ENCODE measurements at regions not wholly inside any gene's neighbourhood (a gene's known extent, or its start where the extent isn't known, plus 50 kb on each side); places are given as distances from the start of the nearest gene placed in this dataset.
"Not testable (repeated sequence)": the region's sequence is repeated elsewhere in the genome, so short reads cannot be mapped to it uniquely, and the experiment has no call there.

DNA sequence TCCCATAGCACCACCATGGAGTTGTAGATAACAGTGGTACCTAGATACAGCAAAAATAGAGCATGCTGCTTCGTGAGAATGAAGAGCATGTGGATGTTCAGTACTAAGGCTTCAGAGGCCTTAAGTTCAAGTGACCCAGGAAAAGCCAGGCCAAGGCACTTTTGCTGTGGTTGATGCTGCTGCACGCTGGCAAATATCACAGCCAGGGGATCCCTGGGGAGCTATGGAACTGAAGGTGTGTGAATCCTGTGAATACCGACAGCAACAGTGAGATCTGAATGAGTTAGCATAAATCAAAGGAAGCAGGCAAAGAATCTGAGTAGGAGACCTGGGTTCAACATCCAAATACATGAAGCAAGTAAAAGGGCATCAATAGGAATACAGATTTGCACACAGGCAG, 158.6 kb upstream of the THUMPD2 start:
- Histone ChIP-seq H3K4me3 (no peak overlapping the region), H3K27ac (no peak overlapping the region)

DNA sequence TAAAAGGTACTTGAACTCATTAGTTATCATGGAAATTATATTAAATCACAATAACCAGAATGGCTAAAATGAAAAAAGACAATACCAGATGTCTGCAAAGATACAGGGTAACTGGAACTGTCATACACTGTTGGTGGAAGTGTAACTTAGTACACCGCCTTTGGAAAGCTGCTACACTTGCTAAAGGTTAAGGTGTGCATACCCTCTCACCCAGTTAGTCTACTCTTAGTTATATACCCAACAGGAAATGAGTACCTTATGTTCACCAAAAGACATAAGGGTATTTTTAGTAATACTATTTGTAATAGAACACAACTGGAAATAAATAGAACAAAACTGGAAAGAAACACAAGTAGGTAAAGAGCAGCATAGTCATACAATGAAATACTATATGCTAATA, 155.8 kb upstream of the THUMPD2 start:
- Histone ChIP-seq H3K4me3 (no peak overlapping the region), H3K27ac (no peak overlapping the region)

- no peak overlapping the region for H3K27ac ChIP-seq
- H3K4me3 ChIP-seq = no peak overlapping the region
Measured at GRCh38 chr2:39933196-39933595, 154.1 kb upstream of the THUMPD2 start.

DNA sequence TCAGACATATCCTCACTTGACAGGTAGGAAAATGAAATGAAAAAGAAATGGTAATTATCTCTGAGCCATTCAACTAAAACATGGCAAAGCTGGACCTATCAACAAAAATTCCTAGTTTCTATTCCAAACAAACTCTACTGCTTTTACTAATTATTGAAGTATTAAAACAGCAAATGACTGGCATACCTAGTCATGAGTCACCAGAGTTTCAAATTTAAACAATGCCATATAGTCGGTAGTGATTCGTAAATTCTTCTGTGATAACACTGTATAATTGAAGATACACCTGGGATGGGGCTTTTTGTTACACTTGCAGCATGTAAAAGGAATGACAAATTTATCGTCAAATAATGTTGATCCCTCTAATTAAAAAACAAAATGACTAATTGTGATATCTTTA, 153.1 kb upstream of the THUMPD2 start:
- no peak overlapping the region for H3K4me3 ChIP-seq
- no peak overlapping the region for H3K27ac ChIP-seq

DNA sequence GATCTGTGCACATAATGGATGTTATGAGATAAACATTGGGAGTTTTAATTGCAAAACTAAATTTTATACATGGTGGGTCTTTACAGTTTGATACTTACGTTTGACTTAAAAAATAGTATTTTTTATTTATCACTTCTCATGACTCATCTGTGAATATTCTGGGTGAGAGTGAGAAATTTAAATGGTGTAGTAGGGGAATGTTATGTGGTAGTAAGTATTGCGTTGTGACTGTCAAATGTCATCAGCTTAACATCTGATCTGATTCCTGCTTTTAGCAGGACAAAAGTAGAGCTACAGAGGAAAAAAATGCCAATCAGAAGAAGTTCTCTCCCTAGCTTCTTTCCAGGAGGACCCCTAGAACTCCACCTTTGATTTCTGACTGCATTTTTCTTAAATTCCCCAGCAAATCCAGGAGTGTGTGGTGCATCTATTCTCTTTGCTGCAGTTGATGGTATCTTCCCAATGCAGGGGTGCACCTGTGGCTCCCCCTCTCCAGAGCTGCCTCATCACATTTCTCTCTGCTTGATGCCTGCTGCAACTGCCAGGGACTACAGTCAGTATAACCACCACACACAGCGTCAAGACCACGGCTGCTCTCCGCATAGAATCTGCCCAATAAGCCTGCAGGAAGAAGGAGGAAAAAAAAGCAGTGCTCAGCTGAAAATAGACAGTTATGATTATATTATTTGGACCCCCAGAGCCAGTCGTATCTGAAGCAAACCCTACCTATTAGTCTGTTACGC, 151.3 kb upstream of the THUMPD2 start:
- Histone ChIP-seq H3K4me3 (no peak overlapping the region), H3K27ac (no peak overlapping the region)

- no peak overlapping the region for H3K27ac ChIP-seq
- H3K4me3 ChIP-seq = no peak overlapping the region
Measured at GRCh38 chr2:39929531-39929930, 150.5 kb upstream of the THUMPD2 start.

DNA sequence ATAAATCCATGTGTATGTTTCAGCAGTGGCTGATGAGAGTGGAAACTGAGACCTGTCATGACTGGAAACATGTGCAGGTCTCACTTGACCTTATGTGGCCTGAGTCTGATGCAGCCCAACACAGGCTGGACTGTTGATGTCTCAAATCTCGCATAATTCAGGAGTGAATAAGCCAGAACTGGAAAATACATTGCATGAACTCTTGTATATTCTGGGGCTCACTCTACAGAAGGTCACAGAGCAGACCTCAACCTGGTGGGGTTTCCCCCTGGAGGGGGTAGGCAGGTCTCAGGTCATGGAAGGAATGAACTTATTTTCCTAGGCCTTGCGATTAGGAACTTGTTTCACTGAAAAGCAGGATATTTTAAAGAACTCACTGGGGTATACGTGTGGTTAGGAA, 146.3 kb upstream of the THUMPD2 start:
- H3K27ac ChIP-seq = no peak overlapping the region

DNA sequence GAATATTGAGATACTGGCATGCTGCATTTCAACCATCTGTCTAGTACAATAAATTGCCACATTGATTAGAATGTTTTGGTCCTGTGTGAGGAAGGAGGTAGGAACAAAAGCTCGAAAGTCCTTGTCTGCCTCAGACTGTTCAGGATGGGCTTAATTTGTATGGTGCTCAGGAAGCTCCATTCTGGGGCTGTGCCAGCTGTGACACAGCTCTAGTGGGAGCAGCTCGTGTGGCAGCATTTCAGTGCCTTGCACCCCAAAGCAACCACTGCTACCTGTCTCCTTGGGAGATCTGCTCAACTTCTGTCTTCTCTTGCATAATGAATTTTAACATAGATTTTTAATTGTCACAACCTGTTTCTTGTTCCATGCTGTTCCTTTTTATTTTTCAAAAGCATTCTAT, 144.4 kb upstream of the THUMPD2 start:
- Histone ChIP-seq H3K27ac (no peak overlapping the region), H3K4me3 (no peak overlapping the region)

More for the DNA sequence above, 146.3 kb upstream of the THUMPD2 start:
- no peak overlapping the region for H3K4me3 ChIP-seq

DNA sequence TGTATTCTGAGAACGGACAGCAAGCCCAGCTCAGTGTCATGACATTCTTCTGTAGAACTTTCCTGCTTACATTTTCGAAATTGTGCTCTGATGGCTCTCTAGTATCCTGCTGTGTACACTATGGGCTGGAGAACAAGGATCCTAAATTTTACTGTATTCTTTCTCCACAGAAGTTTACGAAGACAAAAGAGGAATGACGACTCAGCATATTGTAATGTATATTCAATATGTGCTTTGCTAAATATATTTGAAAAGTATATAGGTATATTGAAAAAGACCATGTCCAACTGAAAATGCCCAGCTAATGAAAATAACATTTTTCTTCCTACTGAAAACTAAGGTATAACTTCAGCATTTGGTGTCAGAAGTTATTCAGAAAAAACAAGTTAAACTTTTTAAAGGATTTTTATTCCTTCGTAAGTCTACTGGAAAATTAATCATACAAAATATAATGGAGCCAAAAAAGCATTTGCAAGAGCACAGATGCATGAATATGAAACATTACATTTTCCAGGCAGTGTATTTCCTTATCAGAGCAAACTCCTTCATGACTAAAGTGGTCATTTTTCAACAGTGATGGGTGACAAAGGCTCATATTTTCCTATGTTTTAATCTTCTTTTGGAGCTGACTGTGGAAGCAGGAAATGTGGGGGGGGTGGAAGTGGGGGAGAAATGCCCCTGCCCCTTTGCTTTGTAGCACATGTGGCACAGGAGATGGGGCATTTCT, 143.8 kb upstream of the THUMPD2 start:
- H3K27ac ChIP-seq = no peak overlapping the region
- H3K4me3 ChIP-seq = no peak overlapping the region

GRCh38 chr2:39920307-39920801, 141.3 kb upstream of the THUMPD2 start:
- H3K27ac ChIP-seq = no peak overlapping the region
- H3K4me3 ChIP-seq = no peak overlapping the region

DNA sequence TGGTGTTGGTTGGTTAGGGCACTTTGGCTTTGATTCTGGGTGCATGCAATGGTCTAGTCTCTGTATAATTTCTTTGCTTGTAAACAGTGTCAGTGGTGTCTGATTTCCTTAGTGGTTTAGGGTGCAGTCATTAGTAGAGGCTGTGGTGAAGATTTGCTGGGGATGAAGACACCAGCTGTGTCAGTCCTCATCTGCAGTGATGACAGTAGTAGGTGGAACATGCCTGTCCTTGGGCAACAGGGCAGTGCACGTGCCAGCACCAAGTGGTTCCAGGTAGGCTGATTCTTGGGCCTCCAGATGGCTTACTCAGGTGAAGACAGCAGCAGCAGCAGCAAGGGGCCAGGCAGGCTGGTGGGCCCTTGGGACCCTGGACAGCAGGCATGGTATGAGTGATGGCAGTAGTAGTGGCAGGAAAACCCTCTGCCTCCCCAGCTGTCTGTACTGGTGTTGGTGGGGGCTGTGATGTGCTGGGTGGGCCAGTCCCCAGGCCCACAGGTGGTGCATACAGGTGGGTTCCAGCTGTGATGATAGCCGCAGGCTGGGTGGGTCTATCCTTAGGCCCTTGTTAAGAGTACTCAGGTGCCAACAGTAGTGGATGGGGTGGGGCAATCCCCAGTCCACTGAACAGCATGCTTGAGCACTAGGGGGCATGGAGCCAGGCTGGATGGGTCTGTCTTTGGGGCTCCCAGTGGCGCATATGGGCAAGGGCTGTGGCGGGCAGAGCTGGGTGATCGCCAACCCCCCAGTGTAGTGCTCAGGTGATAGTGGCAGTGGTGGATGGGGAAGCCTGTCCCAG, 140.7 kb upstream of the THUMPD2 start:
- Histone ChIP-seq H3K27ac (no peak overlapping the region), H3K4me3 (no peak overlapping the region)

DNA sequence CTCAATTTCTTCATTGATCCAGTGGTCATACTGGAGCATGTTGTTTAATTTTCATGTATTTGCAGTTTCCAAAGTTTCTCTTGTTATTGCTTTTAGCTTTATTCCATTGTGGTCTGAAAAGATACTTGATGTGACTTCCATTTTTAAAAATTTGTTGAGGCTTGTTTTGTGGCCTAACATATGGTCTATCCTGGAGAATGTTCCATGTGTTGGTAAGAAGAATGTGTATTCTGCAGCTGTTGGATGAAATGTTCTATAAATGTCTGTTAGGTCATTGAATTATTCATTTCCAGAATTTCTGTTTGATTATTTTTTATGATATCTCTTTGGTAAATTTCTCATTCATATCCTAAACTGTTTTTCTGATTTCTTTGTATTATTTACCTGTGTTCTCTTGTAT, 139.8 kb upstream of the THUMPD2 start:
- H3K27ac ChIP-seq = no peak overlapping the region
- H3K4me3 ChIP-seq = no peak overlapping the region

- H3K27ac ChIP-seq, H3K4me3 ChIP-seq: not testable (repeated sequence)
Measured at GRCh38 chr2:39917371-39917770, 138.3 kb upstream of the THUMPD2 start.

- H3K4me3 ChIP-seq = no peak overlapping the region
- H3K27ac ChIP-seq = no peak overlapping the region
Measured at GRCh38 chr2:39914949-39915348, 135.9 kb upstream of the THUMPD2 start.

DNA sequence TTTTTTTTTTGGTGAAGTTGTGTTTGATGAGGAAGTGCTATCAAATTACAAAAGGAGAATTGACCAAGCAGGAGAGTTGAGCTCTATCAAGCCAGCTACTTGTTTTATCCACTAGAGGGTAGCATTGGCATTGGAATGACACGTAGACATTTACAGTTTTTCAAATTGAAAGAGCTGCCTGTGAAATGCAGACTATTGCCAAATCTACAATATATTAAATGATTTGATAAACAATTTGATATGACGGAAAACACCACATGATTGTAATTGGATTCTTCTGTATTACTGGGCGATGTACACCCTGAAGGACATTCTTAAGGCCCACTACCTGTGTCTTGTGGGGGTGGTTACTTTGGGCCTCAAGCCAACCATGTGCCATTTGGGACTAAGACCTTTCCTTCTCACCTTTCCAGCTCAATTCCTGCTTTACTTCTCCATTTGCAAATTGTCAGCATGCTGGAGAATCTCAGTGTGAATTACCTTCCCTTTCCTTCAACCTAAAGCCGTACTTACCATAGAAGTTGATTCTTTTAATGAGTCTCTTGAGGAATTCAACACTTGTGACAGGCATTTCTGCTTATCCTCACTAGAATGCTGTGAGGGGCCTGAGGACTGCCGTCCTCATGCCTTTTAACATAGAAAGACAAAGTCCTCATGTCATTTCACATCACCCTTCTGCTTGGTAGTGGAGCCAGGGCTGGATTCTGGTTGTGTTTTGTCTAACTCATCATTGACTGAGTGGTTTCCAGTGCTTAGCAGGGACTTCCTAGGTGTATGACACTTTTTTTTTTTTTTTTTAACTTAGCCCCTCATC, 134.8 kb upstream of the THUMPD2 start:
- H3K27ac ChIP-seq = no peak overlapping the region

DNA sequence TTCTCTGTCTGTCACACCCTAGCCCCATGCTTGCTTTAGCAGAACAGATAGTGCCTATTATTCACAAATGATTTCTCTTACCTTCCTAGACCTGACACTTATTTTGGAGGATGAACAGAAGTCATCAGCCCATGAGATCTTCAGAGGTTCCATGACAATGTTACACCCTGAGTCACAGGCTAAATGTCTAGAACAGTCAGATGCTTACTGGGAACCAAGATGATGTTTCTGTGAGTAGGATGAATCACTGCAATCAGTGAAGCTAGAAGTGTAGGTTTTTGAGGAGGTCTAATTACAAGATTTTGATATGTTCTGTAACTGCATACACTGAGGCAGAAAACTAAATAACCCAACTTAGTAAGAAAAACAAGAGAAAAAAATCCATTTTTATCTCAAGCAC, 123.0 kb upstream of the THUMPD2 start:
- no peak overlapping the region for H3K4me3 ChIP-seq
- no peak overlapping the region for H3K27ac ChIP-seq

More for the DNA sequence above, 134.8 kb upstream of the THUMPD2 start:
- H3K4me3 ChIP-seq = no peak overlapping the region

- Histone ChIP-seq H3K4me3 (no peak overlapping the region), H3K27ac (no peak overlapping the region)
Measured at GRCh38 chr2:39898934-39899333, 119.9 kb upstream of the THUMPD2 start.

DNA sequence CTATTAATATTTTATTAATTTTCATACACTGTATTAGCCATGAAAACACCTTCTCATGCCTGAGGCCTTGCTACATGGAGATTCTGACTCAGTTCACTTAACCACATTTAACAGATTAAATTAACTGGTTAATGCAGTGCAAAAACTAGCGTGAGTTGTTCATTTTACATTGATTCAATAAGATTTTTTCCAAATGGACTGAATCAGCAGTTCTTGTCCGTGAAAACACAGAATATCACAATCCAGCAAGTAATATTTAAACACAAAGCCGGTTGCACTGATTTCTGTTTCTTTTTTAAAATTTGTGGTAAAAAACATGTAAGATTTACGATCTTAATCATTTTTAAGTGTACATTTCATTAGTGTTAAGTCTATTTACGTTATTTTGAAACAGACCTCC, 118.2 kb upstream of the THUMPD2 start:
- no peak overlapping the region for H3K4me3 ChIP-seq
- no peak overlapping the region for H3K27ac ChIP-seq

DNA sequence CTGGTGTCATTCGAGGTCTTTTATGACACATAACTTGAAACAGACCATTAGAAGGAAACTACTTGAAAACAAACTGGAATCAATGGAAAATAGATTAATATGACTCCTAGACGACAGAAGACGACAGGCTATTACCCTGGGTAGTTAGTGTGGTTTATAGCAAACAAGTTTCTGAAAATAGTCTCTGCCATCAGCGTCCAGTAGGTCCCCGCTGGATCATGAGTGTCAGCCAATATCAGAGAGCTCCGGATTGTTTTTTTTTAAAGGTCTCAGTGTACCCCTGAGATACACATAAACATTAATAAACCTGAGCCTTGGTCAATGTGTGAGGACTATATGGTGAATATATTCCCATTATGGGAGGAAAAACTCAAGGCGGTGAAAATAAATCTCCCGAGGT, 115.0 kb upstream of the THUMPD2 start:
- H3K27ac ChIP-seq = no peak overlapping the region
- H3K4me3 ChIP-seq = no peak overlapping the region

DNA sequence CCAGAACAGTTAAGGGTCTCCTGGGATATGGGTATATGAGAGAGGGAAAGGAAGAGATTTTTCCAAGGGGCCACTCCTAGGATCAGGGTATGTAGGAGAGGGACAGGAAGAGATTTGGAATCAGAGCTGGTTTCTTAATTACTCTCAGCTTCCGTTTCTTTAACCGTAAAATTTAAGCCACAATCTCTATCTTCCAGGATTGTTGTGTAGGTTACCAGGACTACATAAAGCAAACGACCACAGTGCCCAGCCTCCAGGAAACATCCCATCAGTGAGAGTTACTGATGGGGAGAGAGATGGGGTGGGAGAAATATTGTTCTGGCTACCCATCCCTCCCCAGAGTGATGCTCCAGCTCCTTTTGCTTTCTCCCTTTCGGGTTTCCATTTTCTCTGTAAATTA, 114.6 kb upstream of the THUMPD2 start:
- no peak overlapping the region for H3K27ac ChIP-seq

More for the DNA sequence above, 114.6 kb upstream of the THUMPD2 start:
- no peak overlapping the region for H3K4me3 ChIP-seq
